22Rv1 (cell line): ENCODE measurements at regions not wholly inside any gene's neighbourhood (a gene's known extent, or its start where the extent isn't known, plus 50 kb on each side); places are given as distances from the start of the nearest gene placed in this dataset.
A peak's percentile ranks its signal among the peaks of the same experiment; 100 is the strongest.

ENCODE experiments used
- H3K27ac ChIP-seq: fragments of 450-650 bp; 2 replicates; pipeline ENCODE4 v1.5.1; 2017
- CTCF ChIP-seq: fragments of 450-650 bp; IDR thresholded peaks from 2 replicates; pipeline ENCODE4 v1.5.1; 2017; ENCODE audit warnings: mild to moderate bottlenecking
- ZFX ChIP-seq: fragments of 450-650 bp; IDR thresholded peaks from 2 replicates; pipeline ENCODE4 v1.6.1; 2017; ENCODE audit warnings: antibody characterized with exemption, borderline replicate concordance

DNA sequence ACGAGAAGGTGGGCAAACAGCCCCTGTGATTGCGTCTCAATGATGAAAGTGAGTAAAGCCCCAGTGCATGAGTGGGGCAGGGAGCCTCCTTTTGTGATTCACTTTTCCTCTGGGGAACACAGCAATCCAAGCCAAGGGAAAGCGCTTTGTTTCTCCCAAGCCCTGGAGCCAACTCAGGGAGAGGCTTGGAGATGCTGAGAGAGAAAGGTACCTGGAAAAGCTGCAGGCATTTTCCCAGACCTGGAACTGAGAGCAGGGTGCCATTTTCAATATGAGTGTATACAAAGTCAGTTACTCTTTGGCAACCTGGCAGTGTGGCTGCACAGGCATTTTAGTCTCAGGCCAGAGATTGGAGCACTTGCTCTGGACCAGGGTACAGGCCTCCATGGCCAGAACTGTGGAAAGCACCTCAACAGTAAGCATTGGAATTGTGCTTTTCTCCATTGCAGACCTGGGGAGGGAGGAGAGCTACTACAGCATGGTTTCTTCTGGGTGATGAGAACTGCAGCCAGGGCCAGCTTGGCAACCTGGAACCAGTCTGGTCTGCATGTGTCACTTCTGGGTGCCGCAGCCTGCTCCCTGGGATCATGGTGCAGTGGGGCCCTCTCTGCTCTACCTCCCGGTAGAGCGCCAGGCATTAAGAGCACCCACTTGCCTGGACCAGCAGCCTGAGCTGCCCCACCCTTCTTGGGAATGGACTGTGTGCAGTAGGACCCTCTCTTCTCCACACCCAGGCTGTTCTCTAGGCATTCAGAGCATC, 89.0 kb upstream of the CDH5 start:
- no peak overlapping the region for H3K27ac ChIP-seq
- TF ChIP-seq ZFX: no peak
- no peak for TF ChIP-seq CTCF

DNA sequence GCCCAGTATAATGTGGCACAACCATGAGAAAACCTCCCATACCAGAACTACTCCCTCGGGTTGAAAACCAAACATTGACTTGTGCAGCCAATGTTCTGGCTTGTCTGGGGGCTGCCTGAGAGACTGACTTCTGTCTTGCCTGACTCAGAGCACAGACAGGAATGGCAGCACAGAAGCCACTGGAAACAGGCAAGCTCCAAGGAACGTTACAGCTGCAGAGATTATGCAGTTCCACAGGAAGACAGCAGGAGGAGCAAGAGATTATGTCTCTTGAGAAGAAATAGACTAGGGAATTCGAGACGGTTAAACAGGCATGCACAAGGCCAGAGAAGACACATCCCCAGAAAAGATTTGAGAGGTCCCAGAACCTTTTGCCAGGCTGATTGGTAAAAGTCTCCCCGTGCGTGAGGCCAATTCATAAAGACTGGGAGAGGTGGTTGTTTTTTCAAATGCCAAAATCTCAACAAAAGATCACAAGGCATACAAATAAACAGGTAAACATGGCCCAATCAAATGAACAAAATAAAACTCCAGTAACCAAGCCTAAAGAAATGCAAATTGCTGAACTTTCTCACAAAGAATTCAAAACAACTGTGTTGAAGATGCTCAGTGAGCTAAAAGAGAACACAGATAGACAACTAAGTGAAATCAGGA, 90.6 kb upstream of the CDH5 start:
- no peak overlapping the region for H3K27ac ChIP-seq
- TF ChIP-seq CTCF (peak; percentile 76), ZFX (no peak)

DNA sequence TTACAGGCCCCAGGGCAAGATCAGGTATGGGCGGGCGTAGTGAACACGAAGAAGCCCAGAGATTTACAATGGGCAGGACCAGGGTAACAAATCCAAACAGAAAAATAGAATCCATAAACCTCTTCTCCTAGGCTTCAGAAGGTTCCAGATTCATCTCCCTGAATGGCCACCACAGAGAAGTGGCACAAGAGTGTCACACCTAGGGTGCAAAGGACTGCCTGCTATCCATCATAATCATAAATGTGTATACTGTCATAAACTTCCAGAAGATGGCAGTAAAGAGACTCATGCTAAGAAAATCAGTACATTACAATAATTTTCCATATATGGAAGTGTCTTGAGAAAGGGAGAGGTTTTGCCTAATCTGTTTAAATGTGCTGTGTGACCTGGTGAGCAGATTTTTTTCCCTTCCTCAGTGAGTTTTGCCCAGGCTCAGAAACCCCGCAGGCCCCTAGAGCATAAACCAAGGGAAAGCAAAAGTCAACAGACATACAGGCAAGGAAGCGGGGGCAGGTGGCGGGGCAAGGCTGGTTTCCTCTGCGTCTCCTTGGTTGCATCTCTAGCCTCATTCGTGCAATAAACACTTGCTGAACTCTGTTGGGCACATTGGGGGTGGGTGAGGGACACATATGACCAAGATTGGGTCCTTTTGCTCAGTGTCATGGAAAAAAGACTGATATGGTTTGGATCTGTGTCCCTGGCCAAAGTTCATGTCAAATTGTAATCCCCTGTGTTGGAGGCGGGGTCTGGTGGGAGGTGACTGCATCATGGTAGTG, 92.0 kb upstream of the CDH5 start:
- TF ChIP-seq ZFX: no peak
- peak; percentile 76 for TF ChIP-seq CTCF
- H3K27ac ChIP-seq: no peak overlapping the region

DNA sequence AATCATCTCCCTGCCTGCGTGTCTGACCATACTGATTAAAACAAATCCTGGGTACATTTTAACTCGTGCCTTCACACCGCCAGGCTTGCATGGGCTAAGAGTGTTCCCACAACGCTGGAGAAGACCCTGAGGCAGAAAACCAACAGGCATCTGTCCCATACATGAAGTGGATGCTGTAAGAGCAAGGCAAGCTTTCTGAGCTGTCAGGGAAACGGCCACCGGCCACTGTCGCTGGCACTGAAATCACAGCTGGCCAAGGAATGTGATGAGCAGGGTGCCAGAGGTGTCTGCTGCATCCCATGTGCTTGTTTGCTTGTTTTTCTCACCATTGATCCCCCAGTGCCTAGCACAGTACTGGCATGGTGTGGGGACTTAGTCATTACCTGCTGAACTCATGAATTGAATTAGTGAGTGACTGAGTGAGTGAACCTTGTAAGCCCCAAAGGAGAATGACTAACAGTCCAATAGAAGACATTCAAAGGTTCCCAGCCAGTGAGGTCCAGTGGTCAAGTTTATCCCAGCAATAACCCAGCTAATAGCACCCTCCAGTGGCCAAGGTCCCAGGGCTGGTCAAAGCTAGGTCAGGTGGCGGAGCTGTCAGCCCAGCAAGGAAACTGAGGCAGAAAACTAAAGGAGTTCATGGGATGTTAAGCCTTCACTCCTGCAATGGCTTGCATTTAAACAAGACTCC, 92.7 kb upstream of the CDH5 start:
- TF ChIP-seq ZFX (no peak), CTCF (no peak)
- no peak overlapping the region for H3K27ac ChIP-seq

- H3K27ac ChIP-seq: no peak overlapping the region
- no peak for TF ChIP-seq CTCF
- no peak for TF ChIP-seq ZFX
Observed at GRCh38 chr16:66273053-66273452, 93.4 kb upstream of the CDH5 start.

GRCh38 chr16:66272461-66272860, 94.0 kb upstream of the CDH5 start:
- no peak overlapping the region for H3K27ac ChIP-seq
- TF ChIP-seq ZFX (no peak), CTCF (no peak)
